Transverse colon (tissue), 4 donors: ENCODE measurements at regions not wholly inside any gene's neighbourhood (a gene's known extent, or its start where the extent isn't known, plus 50 kb on each side); places are given as distances from the start of the nearest gene placed in this dataset.

Experiments
- DNase-seq: peaks from one replicate; pipeline ENCODE4 v3.0.0-alpha.2; 2019
- H3K27ac ChIP-seq, 4 donors: fragments of 200-600 bp; sonication (generic); 2 replicates each; pipeline ENCODE4 v1.5.1; 2016 to 2018; ENCODE audit warnings: inconsistent platforms in 4 of 4
- H3K27me3 ChIP-seq: fragments of 200-600 bp; sonication (generic); 2 replicates; pipeline ENCODE4 v1.5.1; 2017; ENCODE audit warnings: inconsistent platforms
- H3K36me3 ChIP-seq, 4 donors: fragments of 200-600 bp; sonication (generic); 2 replicates each; pipeline ENCODE4 v1.5.1; 2017 to 2019; ENCODE audit warnings: inconsistent platforms in 4 of 4
- H3K4me1 ChIP-seq, 4 donors: fragments of 200-600 bp; sonication (generic); 2 replicates each; pipeline ENCODE4 v1.5.1; 2017 to 2020; ENCODE audit warnings: inconsistent platforms in 4 of 4
- H3K4me3 ChIP-seq, 4 donors: fragments of 200-600 bp; sonication (generic); 1 replicate in 1 of 4; 2 replicates in 3 of 4; pipeline versions ENCODE4 v1.5.1 to v1.6.1; 2017 to 2019; ENCODE audit warnings: inconsistent platforms in 4 of 4
- H3K9me3 ChIP-seq, 2 donors: fragments of 200-600 bp; sonication (generic); 2 replicates each; pipeline ENCODE4 v1.5.1; 2017 to 2019; ENCODE audit warnings: inconsistent platforms in 2 of 2
- CTCF ChIP-seq, 5 experiments: fragments of 200-600 bp in 3 of 5; fragments of 450-650 bp in 2 of 5; sonication (generic) in 3 of 5; IDR thresholded peaks; 1 replicate in 2 of 5; 2 replicates in 3 of 5; pipeline ENCODE4 v1.5.1; 2016 to 2017; ENCODE audit warnings: antibody characterized with exemption in 5 of 5, inconsistent platforms in 3 of 5, mild to moderate bottlenecking in 2 of 5, moderate library complexity in 1 of 5
- EP300 ChIP-seq: sonication (generic); formaldehyde crosslinking; IDR thresholded peaks from one replicate; pipeline ENCODE4 v1.6.1; 2017; ENCODE audit warnings: antibody characterized with exemption, low read depth
- POLR2A ChIP-seq: fragments of 450-650 bp; IDR thresholded peaks from one replicate; pipeline ENCODE4 v1.6.1; 2016; ENCODE audit warnings: antibody characterized with exemption, mild to moderate bottlenecking, moderate library complexity
- POLR2AphosphoS5 ChIP-seq, 3 donors: sonication (generic); formaldehyde crosslinking; IDR thresholded peaks; one replicate each; pipeline ENCODE4 v1.6.1; 2016; ENCODE audit warnings: antibody characterized with exemption in 3 of 3
- WGBS, 2 donors: methylation state at CpG; one replicate each; pipeline ENCODE4 v1.1.5; 2018; ENCODE audit warnings: low coverage in 1 of 2; 5-methylcytosine and 5-hydroxymethylcytosine counted together
- in situ Hi-C, 4 donors: fragments of 200-750 bp; cut with MboI; loops; one replicate each; pipeline versions ENCODE4 v1.15.0 to v1.15.1; 2017; ENCODE audit warnings: low sequenced_read_pairs in 3 of 4, low pct_ligation_motif_present in 1 of 4, low pct_unique_long_range_greater_than_20kb in 1 of 4
- intact Hi-C: fragments of 100-400 bp; cut with DNase I; formaldehyde crosslinking; loops from one replicate; pipeline ENCODE4 v1.15.1; 2023; ENCODE audit warnings: low total_unique reads

DNA sequence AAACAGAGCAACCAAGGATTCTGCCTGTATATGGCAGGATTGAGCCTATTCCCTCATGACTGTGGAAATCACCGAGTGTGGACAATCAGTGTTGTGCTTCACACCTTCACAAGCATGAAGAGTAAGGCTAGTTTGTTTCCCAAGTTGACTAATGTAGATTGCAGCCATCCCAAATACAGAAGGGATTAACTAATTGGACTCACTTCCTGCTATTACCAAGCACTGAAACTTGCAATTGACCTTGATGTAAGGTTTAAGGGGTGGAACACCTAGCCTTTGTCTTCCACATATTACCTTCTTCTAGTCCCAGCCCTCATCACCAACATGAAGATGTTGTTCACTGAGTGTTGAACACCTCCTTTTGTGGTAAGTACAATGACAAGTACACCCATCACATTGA is 120.9 kb upstream of the RND3 start:
- in situ Hi-C loops (loop anchor here in 2 of 4 donors (25.0 kb wide), 3 partner anchors 96 to 1021 kb away; partner anchors contain the start of gene MMADHC (in 1 of the 2)), intact Hi-C loops (no loop called here)
- Histone ChIP-seq H3K36me3 (no peaks in the 10 kb centered on the region), H3K9me3 (no peaks in the 10 kb centered on the region), H3K27me3 (no peaks in the 10 kb centered on the region), H3K27ac (no peak overlapping the region), H3K4me1 (peaks cover 0 to 6% (median 2%) of the 10 kb centered on the region in 4 donors), H3K4me3 (no peak overlapping the region)
- whole genome bisulfite sequencing, 2 donors, result 73 to 78% methylated on average over 1 of the region's 1 CpG
- TF ChIP-seq CTCF (IDR thresholded peaks at IDR 0.05) (no peak), EP300 (no peak), POLR2A (no peak), POLR2AphosphoS5 (IDR thresholded peaks at IDR 0.05) (no peak)
- DNase-seq, result no peak

DNA sequence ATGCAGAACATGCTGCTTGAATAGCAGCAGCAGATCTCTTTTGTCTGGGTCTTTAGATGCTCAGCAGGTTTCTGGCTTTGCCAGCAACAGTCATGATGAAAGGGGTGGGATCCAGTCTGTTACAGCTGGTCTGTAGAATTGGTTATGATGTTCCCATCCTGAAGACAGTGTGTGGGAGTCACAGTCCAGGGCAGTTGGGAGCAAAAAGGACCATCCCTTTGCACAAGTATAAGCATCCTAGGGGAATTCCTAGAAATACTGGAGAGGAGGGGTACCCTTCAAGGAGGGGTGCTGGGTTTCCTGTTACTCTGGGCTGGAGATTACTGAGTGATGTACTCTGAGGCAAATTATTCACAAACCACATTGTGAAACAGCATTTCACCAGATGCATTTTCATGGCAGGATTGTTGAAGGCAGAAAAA is 119.9 kb upstream of the RND3 start:
- Histone ChIP-seq H3K9me3 (no peaks in the 10 kb centered on the region), H3K36me3 (no peaks in the 10 kb centered on the region), H3K4me1 (peaks cover 0 to 6% (median 2%) of the 10 kb centered on the region in 4 donors), H3K27me3 (no peaks in the 10 kb centered on the region), H3K4me3 (no peak overlapping the region), H3K27ac (no peak overlapping the region)
- intact Hi-C loops (no loop called here), in situ Hi-C loops (loop anchor here in 2 of 4 donors (25.0 kb wide), 3 partner anchors 95 to 1020 kb away; partner anchors contain the start of gene MMADHC (in 1 of the 2))
- no peak for TF ChIP-seq POLR2A
- no peak for TF ChIP-seq EP300
- no peak for TF ChIP-seq POLR2AphosphoS5 (IDR thresholded peaks at IDR 0.05)
- no peak for TF ChIP-seq CTCF (IDR thresholded peaks at IDR 0.05)
- no peak for DNase-seq

DNA sequence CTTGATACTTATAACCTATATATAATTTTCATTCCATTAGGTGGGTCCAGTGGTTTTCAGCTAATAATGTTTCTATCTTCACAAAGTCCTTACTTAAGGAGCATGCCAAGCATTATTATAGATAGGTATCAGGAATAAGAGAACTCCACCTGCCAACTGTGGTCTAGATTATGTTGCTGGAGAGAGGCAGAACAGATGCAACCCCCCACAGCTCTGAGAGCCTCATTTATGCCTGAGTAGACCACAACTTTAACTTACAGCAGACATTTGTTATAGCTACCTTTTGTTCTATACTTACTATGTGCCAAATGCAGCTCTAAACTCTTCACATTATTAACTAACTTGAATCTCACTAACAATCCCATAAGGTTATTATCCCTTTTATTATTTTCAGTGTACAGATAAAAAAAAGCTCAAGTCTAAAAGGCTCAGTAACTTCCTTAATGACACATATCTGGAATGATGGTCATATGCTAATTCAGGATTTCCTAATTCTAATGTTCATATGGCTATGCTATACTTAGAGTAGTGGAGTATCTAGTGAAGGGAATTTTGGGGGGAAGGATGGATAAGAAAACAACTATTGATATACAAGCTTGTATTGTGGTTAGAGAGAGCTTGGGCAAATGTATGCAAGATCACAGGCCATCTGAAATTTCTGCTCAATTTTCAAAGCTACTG is 119.1 kb upstream of the RND3 start:
- no peak for TF ChIP-seq EP300
- TF ChIP-seq POLR2AphosphoS5 (IDR thresholded peaks at IDR 0.05), result no peak
- TF ChIP-seq CTCF (IDR thresholded peaks at IDR 0.05), result no peak
- TF ChIP-seq POLR2A, result no peak
- Histone ChIP-seq H3K27me3 (no peaks in the 10 kb centered on the region), H3K4me1 (peaks cover 0 to 11% (median 5%) of the 10 kb centered on the region in 4 donors), H3K36me3 (no peaks in the 10 kb centered on the region), H3K4me3 (no peak overlapping the region), H3K9me3 (no peaks in the 10 kb centered on the region), H3K27ac (no peak overlapping the region)
- DNase-seq, result no peak
- intact Hi-C loops, result no loop called here
- in situ Hi-C loops, result loop anchor here in 2 of 4 donors (25.0 kb wide), 3 partner anchors 94 to 1019 kb away; partner anchors contain the start of gene MMADHC (in 1 of the 2)

DNA sequence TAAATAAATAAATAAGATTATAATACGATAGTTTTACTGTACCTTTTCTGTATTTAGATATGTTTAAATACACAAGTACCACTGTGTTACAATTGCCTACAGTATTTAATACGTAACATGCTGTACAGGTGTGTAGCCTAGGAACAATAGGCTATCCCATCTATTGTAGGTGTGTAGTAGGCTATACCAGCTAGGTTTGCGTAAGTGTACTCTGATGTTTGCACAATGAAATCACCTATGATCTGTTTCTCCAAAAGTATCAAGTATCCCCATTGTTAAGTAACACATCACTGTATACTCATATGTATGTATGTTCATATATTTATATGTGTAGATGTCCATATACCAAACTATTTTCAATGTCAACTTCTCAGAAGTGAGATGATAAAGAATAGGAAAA is 118.2 kb upstream of the RND3 start:
- no peak for TF ChIP-seq POLR2AphosphoS5 (IDR thresholded peaks at IDR 0.05)
- no peak for TF ChIP-seq EP300
- no peak for TF ChIP-seq POLR2A
- no peak for TF ChIP-seq CTCF (IDR thresholded peaks at IDR 0.05)
- Histone ChIP-seq H3K4me3 (no peak overlapping the region), H3K27ac (no peak overlapping the region), H3K27me3 (no peaks in the 10 kb centered on the region), H3K4me1 (peaks cover 0 to 15% (median 7%) of the 10 kb centered on the region in 4 donors), H3K9me3 (no peaks in the 10 kb centered on the region), H3K36me3 (no peaks in the 10 kb centered on the region)
- DNase-seq, result no peak
- 89 to 93% methylated on average over 3 of the region's 3 CpGs for WGBS, 2 donors
- in situ Hi-C loops, result loop anchor here in 2 of 4 donors (25.0 kb wide), 3 partner anchors 93 to 1018 kb away; partner anchors contain the start of gene MMADHC (in 1 of the 2)
- intact Hi-C loops, result no loop called here
